ACC112 (cell line): ENCODE measurements at regions not wholly inside any gene's neighbourhood (a gene's known extent, or its start where the extent isn't known, plus 50 kb on each side); places are given as distances from the start of the nearest gene placed in this dataset.
A peak's percentile ranks its signal among the peaks of the same experiment; 100 is the strongest.

Experiments
- H2AFZ ChIP-seq: fragments of 200-600 bp; sonication (generic); one replicate; pipeline ENCODE4 v1.6.0; 2017; ENCODE audit warnings: antibody characterized with exemption, low read length; ENCODE audit not compliant: unreplicated experiment
- H3K27ac ChIP-seq: fragments of 200-600 bp; sonication (generic); 2 replicates; pipeline ENCODE4 v1.5.1; 2014; ENCODE audit warnings: low read depth, mild to moderate bottlenecking, antibody characterized with exemption, low read length, moderate library complexity
- H3K27me3 ChIP-seq: fragments of 200-600 bp; sonication (generic); 2 replicates; pipeline ENCODE4 v1.6.1; 2014; ENCODE audit warnings: mild to moderate bottlenecking, antibody characterized with exemption, low read length, moderate library complexity, mixed read lengths; ENCODE audit not compliant: insufficient read depth
- H3K36me3 ChIP-seq: fragments of 200-600 bp; sonication (generic); 2 replicates; pipeline ENCODE4 v1.6.1; 2016; ENCODE audit warnings: mild to moderate bottlenecking, antibody characterized with exemption, low read length, moderate library complexity, mixed read lengths; ENCODE audit not compliant: insufficient read depth
- H3K4me1 ChIP-seq: fragments of 200-600 bp; sonication (generic); one replicate; pipeline ENCODE4 v1.6.1; 2016; ENCODE audit warnings: low read length, mixed read lengths; ENCODE audit not compliant: insufficient read depth, unreplicated experiment, control insufficient read depth
- H3K4me3 ChIP-seq: fragments of 200-600 bp; sonication (generic); 2 replicates; pipeline ENCODE4 v1.5.1; 2014; ENCODE audit warnings: mild to moderate bottlenecking, low read depth, low read length
- H3K79me2 ChIP-seq: fragments of 200-600 bp; sonication (generic); one replicate; pipeline ENCODE4 v1.6.0; 2016; ENCODE audit warnings: low read length; ENCODE audit not compliant: control insufficient read depth, unreplicated experiment, insufficient read depth

DNA sequence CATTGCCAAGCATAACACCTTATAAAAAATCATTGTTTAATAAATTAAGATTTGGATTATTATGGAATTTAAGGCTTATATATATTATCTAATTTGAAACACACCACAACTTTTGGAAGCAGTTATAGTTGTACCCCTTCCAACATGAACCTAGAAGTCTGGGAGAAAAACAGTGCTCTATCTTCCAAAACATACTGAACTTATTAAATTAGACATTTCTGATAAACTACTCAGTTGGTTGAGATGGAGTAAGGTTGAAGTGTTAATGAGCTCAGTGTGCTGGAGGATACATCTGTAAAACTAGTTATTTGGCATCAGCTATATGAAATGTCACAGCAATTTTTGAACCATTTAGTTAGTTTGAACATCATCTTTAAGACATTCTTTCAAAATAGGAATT, 227.4 kb downstream of the ALX1 start:
- Histone ChIP-seq H3K79me2 (no peaks in the 10 kb centered on the region), H3K27ac (no peak overlapping the region), H3K4me3 (no peak overlapping the region), H3K4me1 (no peaks in the 10 kb centered on the region), H3K36me3 (no peaks in the 10 kb centered on the region), H3K27me3 (no peaks in the 10 kb centered on the region), H2AFZ (no peak overlapping the region)

- no peaks in the 10 kb centered on the region for H3K79me2 ChIP-seq
- no peak overlapping the region for H3K27ac ChIP-seq
- no peaks in the 10 kb centered on the region for H3K4me1 ChIP-seq
- no peaks in the 10 kb centered on the region for H3K27me3 ChIP-seq
- H3K4me3 ChIP-seq = no peak overlapping the region
- no peak overlapping the region for H2AFZ ChIP-seq
- no peaks in the 10 kb centered on the region for H3K36me3 ChIP-seq
Measured at GRCh38 chr12:85509081-85509856, 229.2 kb downstream of the ALX1 start.

- Histone ChIP-seq H3K36me3 (no peaks in the 10 kb centered on the region), H3K27ac (no peak overlapping the region), H3K4me1 (no peaks in the 10 kb centered on the region), H3K79me2 (no peaks in the 10 kb centered on the region), H3K4me3 (no peak overlapping the region), H3K27me3 (no peaks in the 10 kb centered on the region), H2AFZ (no peak overlapping the region)
Measured at GRCh38 chr12:85509857-85510256, 229.8 kb downstream of the ALX1 start.

DNA sequence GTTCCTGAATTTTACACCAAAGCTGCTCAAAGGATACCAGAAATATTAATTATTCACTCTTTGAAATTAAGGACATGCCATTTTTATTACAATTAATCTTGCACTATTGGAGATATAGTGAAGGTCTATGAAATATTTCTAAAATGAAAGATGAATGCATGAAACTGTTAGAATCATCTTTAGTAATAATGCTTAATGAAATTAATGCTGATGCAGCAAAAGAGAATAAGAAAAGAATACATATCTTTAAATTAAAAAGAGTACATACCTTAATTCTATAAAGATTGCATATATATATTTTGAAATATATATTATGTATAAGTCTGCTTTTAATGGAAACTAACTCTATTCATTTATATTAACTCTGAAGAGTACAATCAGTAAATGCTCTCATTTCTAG, 236.0 kb downstream of the ALX1 start:
- Histone ChIP-seq H3K36me3 (no peaks in the 10 kb centered on the region), H3K4me1 (no peaks in the 10 kb centered on the region), H3K4me3 (no peak overlapping the region)

DNA sequence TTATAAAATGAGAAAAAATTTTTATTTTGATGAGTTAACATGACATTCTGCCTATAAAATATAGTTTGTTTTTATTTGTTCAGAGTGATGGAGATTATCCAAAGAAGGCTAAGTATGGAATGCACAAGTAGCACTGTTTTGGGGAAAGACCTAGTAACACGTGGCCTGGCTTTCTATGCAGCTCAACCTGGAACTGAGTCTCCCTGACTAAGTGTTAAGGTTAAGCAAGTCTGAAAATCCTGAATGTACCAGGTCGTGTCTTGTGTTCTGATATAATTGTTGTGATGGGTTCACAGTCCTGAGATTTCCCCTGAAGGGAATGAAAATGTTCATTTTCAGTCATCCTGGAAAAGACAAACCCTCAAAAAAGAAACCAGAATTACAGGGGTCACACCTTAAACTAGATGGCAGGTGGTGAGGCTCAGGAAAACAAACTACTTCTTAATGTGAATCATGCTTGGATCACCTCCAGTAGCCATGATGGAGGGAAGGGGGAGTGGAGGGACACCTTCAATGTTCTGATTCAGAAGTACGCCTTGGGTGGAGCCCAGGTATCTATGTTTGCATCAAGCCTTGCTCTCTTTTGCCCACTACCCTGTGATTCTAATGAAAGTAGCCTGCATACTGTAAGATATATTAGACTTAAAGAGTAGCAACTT, 236.8 kb downstream of the ALX1 start:
- no peaks in the 10 kb centered on the region for H3K79me2 ChIP-seq

More for the DNA sequence above, 236.0 kb downstream of the ALX1 start:
- Histone ChIP-seq H3K27ac (no peak overlapping the region), H3K79me2 (no peaks in the 10 kb centered on the region), H2AFZ (no peak overlapping the region), H3K27me3 (no peaks in the 10 kb centered on the region)

DNA sequence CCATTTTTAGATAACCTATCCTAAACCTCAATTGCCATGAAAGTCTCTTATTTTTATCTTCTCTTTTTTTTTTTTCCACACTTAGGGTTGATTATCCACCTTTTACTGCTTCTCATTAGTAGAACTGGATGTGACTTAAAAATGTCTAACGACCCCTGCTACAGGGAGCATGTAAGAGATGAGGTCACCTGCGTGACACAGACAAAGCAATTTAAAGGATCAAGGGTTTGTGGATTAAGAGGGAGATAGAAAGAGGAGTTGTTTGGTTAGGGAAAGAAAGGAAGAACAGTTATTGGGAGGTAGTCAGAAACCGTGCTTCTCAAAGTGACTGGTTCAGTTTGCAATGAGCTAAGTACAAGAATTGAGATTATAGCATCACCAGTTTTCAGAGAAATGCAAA, 239.1 kb downstream of the ALX1 start:
- Histone ChIP-seq H3K36me3 (no peaks in the 10 kb centered on the region), H3K4me1 (no peaks in the 10 kb centered on the region), H3K4me3 (no peak overlapping the region), H3K27me3 (no peaks in the 10 kb centered on the region), H3K27ac (no peak overlapping the region), H3K79me2 (no peaks in the 10 kb centered on the region), H2AFZ (no peak overlapping the region)

More for the DNA sequence above, 236.8 kb downstream of the ALX1 start:
- Histone ChIP-seq H2AFZ (no peak overlapping the region), H3K27me3 (no peaks in the 10 kb centered on the region), H3K36me3 (no peaks in the 10 kb centered on the region), H3K4me3 (no peak overlapping the region), H3K4me1 (no peaks in the 10 kb centered on the region), H3K27ac (no peak overlapping the region)

- Histone ChIP-seq H3K4me1 (no peaks in the 10 kb centered on the region), H2AFZ (no peak overlapping the region), H3K27me3 (no peaks in the 10 kb centered on the region), H3K36me3 (no peaks in the 10 kb centered on the region), H3K79me2 (no peaks in the 10 kb centered on the region), H3K27ac (no peak overlapping the region), H3K4me3 (no peak overlapping the region)
Measured at GRCh38 chr12:85523197-85523596, 243.2 kb downstream of the ALX1 start.

DNA sequence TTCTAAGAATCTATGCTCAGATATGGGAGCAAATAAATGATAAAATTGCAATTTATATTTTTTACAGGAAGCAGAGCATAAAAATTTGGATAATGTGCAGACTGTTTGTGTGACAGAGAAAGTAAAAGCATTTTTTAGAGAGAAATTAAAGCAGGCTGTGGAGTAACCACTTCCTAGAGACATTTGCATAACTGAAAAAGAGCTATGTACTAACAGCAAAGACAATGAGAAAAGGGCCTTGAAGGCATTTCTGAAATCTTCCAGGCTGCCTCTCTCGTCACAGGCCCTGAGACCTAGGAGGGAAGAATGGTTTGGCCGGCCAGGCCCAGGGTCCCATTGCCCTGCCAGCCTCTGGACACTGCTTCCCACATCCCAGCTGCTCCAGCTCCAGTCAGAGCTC, 247.2 kb downstream of the ALX1 start:
- no peak overlapping the region for H3K27ac ChIP-seq
- no peaks in the 10 kb centered on the region for H3K36me3 ChIP-seq
- H3K4me3 ChIP-seq = no peak overlapping the region
- H3K4me1 ChIP-seq = no peaks in the 10 kb centered on the region
- H3K27me3 ChIP-seq = no peaks in the 10 kb centered on the region
- no peaks in the 10 kb centered on the region for H3K79me2 ChIP-seq
- no peak overlapping the region for H2AFZ ChIP-seq

DNA sequence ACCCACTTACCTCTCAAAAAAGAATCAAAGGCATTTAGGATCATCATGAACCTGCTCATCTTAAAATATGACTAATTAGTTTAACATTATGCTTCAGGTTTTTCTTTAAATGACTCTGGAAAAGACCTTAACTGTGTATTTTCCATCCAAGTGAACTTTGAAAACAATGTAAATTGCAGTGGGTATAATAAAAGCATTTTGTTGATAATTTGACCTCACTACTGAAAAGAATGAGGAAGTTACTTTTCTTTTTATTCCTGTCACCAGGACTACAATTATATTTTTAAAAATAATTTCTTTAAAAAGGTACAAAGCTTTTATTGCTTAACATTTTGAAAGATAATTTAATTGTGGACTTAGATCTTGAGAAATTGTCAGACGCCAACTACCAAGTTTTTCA, 249.9 kb downstream of the ALX1 start:
- no peaks in the 10 kb centered on the region for H3K79me2 ChIP-seq
- H3K27ac ChIP-seq = no peak overlapping the region
- H2AFZ ChIP-seq = peak overlapping the region; percentile 4
- H3K4me3 ChIP-seq = no peak overlapping the region
- H3K4me1 ChIP-seq = no peaks in the 10 kb centered on the region
- H3K36me3 ChIP-seq = no peaks in the 10 kb centered on the region
- no peaks in the 10 kb centered on the region for H3K27me3 ChIP-seq

GRCh38 chr12:85530456-85530855, 250.4 kb downstream of the ALX1 start:
- Histone ChIP-seq H2AFZ (peak overlapping the region; percentile 4), H3K79me2 (no peaks in the 10 kb centered on the region), H3K4me1 (no peaks in the 10 kb centered on the region)

DNA sequence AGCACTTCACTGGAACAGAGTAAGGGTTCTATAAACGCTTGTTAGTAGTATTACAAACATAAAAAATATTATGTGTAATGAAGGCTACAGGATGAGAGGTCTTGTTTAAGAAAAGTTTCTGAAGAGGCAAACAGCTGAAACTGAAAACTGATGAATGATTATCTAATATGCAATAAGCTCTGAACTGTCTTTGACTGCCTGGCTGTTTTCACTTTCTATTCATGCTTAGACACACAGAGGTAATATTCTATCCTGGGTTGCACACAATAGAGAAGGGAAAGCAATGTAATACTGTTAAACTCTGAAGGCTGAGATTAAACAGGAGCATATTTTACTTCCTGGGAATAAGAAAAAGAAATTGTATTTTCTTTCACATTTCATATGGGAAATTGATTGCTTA, 251.3 kb downstream of the ALX1 start:
- Histone ChIP-seq H3K4me1 (no peaks in the 10 kb centered on the region), H3K36me3 (no peaks in the 10 kb centered on the region), H3K27ac (no peak overlapping the region), H3K27me3 (no peaks in the 10 kb centered on the region), H2AFZ (no peak overlapping the region), H3K79me2 (no peaks in the 10 kb centered on the region), H3K4me3 (no peak overlapping the region)

More at GRCh38 chr12:85530456-85530855, 250.4 kb downstream of the ALX1 start:
- no peaks in the 10 kb centered on the region for H3K27me3 ChIP-seq
- no peak overlapping the region for H3K27ac ChIP-seq
- H3K36me3 ChIP-seq = no peaks in the 10 kb centered on the region
- H3K4me3 ChIP-seq = no peak overlapping the region
